Keratinocyte (primary cell): ENCODE measurements at regions not wholly inside any gene's neighbourhood (a gene's known extent, or its start where the extent isn't known, plus 50 kb on each side); places are given as distances from the start of the nearest gene placed in this dataset.

Experiments
- DNase-seq: peaks from one replicate; pipeline ENCODE4 v3.0.0-alpha.2; 2011; ENCODE audit warnings: low read depth, missing footprints, low spot score
- FAIRE-seq: peaks from 2 replicates; lab custom pipeline; 2011; peaks lifted over from hg19 to GRCh38; lab: Jason Lieb, UNC
- H2AFZ ChIP-seq: 2 replicates; pipeline ENCODE4 v1.6.0; 2012; ENCODE audit warnings: low read length, control low read depth, inconsistent platforms; ENCODE audit not compliant: control insufficient read depth
- H3K27ac ChIP-seq: 2 replicates; pipeline ENCODE4 v1.5.1; 2011; ENCODE audit warnings: low read length; ENCODE audit not compliant: control insufficient read depth, insufficient read depth
- H3K27me3 ChIP-seq: 3 replicates; pipeline ENCODE4 v1.6.0; 2011; ENCODE audit warnings: low read length; ENCODE audit not compliant: control insufficient read depth, insufficient read depth; ENCODE audit errors: extremely low read depth
- H3K36me3 ChIP-seq, 2 experiments: 2 replicates in 1 of 2; 3 replicates in 1 of 2; pipeline ENCODE4 v1.5.1; 2011; ENCODE audit warnings: low read length in 2 of 2, mild to moderate bottlenecking in 1 of 2; ENCODE audit not compliant: control insufficient read depth in 2 of 2, insufficient read depth in 2 of 2; ENCODE audit errors: extremely low read depth in 1 of 2
- H3K4me1 ChIP-seq: 3 replicates; pipeline ENCODE4 v1.5.1; 2011; ENCODE audit warnings: low read length; ENCODE audit not compliant: control insufficient read depth, insufficient read depth; ENCODE audit errors: extremely low read depth
- H3K4me2 ChIP-seq: 3 replicates; pipeline ENCODE4 v1.6.0; 2011; ENCODE audit warnings: low read depth, low read length; ENCODE audit not compliant: control insufficient read depth, insufficient read depth; ENCODE audit errors: extremely low read depth
- H3K4me3 ChIP-seq, 3 experiments: fragments of 200-600 bp in 1 of 3; sonication (generic) in 1 of 3; 2 replicates in 2 of 3; 3 replicates in 1 of 3; pipeline ENCODE4 v1.5.1; 2011 to 2016; ENCODE audit warnings: low read length in 3 of 3, mild to moderate bottlenecking in 3 of 3, control low read depth in 2 of 3, inconsistent platforms in 1 of 3, low read depth in 1 of 3, mixed read lengths in 1 of 3, mixed run types in 1 of 3, moderate library complexity in 1 of 3; ENCODE audit not compliant: control insufficient read depth in 2 of 3, insufficient read depth in 2 of 3; ENCODE audit errors: extremely low read depth in 1 of 3
- H3K79me2 ChIP-seq: 2 replicates; pipeline ENCODE4 v1.6.0; 2012; ENCODE audit warnings: low read length; ENCODE audit not compliant: control insufficient read depth, insufficient read depth
- H3K9ac ChIP-seq: 3 replicates; pipeline ENCODE4 v1.6.0; 2011; ENCODE audit warnings: low read length; ENCODE audit not compliant: control insufficient read depth, insufficient read depth; ENCODE audit errors: extremely low read depth
- H3K9me1 ChIP-seq: 3 replicates; pipeline ENCODE4 v1.6.0; 2011; ENCODE audit warnings: low read length; ENCODE audit not compliant: control insufficient read depth, insufficient read depth; ENCODE audit errors: extremely low read depth
- H3K9me3 ChIP-seq: 2 replicates; pipeline ENCODE4 v1.5.1; 2012; ENCODE audit warnings: low read depth, low read length; ENCODE audit not compliant: control insufficient read depth
- H4K20me1 ChIP-seq: 3 replicates; pipeline ENCODE4 v1.6.0; 2011; ENCODE audit warnings: low read length; ENCODE audit not compliant: control insufficient read depth, insufficient read depth; ENCODE audit errors: extremely low read depth
- EZH2 ChIP-seq: IDR thresholded peaks from one replicate; pipeline ENCODE4 v1.6.1; 2012; ENCODE audit warnings: inconsistent platforms, mild to moderate bottlenecking, low read length, moderate library complexity
- dilution Hi-C: fragments of 300-500 bp; cut with MboI; formaldehyde crosslinking; loops from one replicate; pipeline ENCODE4 v1.7.0; 2020; ENCODE audit warnings: low sequenced_read_pairs; ENCODE audit not compliant: extremely low pct_ligation_motif_present
- TF ChIP-seq, protein P1 (sequence below), 3 experiments: IDR thresholded peaks in 1 of 3; conservative IDR thresholded peaks in 1 of 3; optimal IDR thresholded peaks in 1 of 3; 2 replicates in 2 of 3; 3 replicates in 1 of 3; pipeline versions ENCODE3 to v1.5.1; 2011; ENCODE audit warnings: low read length in 3 of 3, mild to moderate bottlenecking in 3 of 3, moderate library complexity in 2 of 3, control low read depth in 1 of 3, inconsistent platforms in 1 of 3; ENCODE audit not compliant: insufficient read depth in 2 of 3; ENCODE audit errors: extremely low read depth in 1 of 3

DNA sequence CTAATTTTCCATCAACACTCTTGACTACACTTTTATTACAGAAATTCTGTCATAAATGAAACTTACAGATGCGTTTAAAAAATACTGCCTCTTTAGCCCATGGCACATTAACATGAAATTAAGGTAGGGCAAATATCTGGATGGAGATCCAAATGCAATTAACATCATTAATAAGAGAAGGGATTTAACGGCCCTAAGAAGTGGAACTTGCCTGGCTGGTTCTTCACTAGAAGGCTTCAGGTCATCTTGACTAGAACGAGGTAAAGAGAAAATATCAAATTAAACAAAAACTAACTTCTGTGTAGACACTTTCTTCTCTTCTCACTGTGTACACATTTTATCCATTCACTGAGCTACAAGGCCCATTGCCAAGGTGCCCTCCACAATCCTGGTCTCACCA is 1093.4 kb downstream of the EFNB2 start:
- no peak overlapping the region for H3K9ac ChIP-seq
- H3K4me2 ChIP-seq: no peak overlapping the region
- H4K20me1 ChIP-seq: no peaks in the 10 kb centered on the region
- FAIRE-seq: no peak
- H3K27ac ChIP-seq: peak overlapping the region; percentile 75
- H3K27me3 ChIP-seq: no peaks in the 10 kb centered on the region
- no peaks in the 10 kb centered on the region for H3K9me3 ChIP-seq
- peaks cover 15% of the 10 kb centered on the region for H3K4me1 ChIP-seq
- peak overlapping the region; percentile 1 for H2AFZ ChIP-seq
- no peaks in the 10 kb centered on the region for H3K9me1 ChIP-seq
- H3K4me3 ChIP-seq: no peak overlapping the region
- TF ChIP-seq, protein P1, sequence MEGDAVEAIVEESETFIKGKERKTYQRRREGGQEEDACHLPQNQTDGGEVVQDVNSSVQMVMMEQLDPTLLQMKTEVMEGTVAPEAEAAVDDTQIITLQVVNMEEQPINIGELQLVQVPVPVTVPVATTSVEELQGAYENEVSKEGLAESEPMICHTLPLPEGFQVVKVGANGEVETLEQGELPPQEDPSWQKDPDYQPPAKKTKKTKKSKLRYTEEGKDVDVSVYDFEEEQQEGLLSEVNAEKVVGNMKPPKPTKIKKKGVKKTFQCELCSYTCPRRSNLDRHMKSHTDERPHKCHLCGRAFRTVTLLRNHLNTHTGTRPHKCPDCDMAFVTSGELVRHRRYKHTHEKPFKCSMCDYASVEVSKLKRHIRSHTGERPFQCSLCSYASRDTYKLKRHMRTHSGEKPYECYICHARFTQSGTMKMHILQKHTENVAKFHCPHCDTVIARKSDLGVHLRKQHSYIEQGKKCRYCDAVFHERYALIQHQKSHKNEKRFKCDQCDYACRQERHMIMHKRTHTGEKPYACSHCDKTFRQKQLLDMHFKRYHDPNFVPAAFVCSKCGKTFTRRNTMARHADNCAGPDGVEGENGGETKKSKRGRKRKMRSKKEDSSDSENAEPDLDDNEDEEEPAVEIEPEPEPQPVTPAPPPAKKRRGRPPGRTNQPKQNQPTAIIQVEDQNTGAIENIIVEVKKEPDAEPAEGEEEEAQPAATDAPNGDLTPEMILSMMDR (optimal IDR thresholded peaks at IDR 0.05 in 1 of 3, IDR thresholded peaks at IDR 0.05 in 1 of 3, conservative IDR thresholded peaks at IDR 0.05 in 1 of 3; ENCODE audit: extremely low read depth in 1 of 3, insufficient read depth in 2 of 3, low read length in 3 of 3): no peak
- no peak for TF ChIP-seq EZH2
- H3K79me2 ChIP-seq: no peaks in the 10 kb centered on the region
- no peak for DNase-seq
- dilution Hi-C loops: no loop called here
- H3K36me3 ChIP-seq: no peaks in the 10 kb centered on the region

DNA sequence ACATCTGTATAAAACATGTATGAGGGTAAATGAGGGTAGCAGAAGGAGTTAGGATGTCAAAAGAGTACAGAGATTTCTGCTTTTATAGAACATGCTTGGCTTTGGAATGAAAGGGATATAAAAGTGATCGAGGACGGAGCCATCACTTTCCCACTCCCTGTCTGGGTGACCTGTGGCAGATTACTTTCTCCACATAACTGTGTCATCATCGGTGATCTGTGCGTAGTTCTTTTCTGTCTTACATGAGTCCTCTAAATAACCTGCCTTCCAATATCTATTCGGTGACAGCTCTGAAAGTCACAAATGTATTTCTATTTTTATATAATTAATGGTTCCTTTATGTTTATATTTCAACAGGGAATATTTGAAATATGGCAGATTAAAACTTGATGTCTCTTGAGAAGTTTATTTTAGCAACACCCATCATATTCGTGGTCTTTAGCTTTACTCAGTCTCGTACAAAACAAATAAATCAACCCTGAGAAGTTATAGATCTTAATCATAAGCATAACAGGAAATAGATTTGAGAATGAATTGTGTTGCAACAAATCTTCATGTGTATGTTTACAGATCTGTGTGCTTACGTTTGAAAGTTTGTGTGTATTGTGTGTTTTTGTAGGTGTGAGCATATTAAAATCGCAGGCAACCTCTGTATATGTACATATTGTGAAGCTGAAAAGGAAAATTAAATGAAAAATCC is 1094.3 kb downstream of the EFNB2 start:
- Histone ChIP-seq H3K36me3 (no peaks in the 10 kb centered on the region), H3K4me1 (peaks cover 15% of the 10 kb centered on the region), H3K4me2 (no peak overlapping the region), H3K9ac (no peak overlapping the region), H3K9me3 (no peaks in the 10 kb centered on the region), H4K20me1 (no peaks in the 10 kb centered on the region), H3K27me3 (no peaks in the 10 kb centered on the region), H3K4me3 (no peak overlapping the region), H2AFZ (peak overlapping the region; percentile 1), H3K9me1 (no peaks in the 10 kb centered on the region), H3K27ac (no peak overlapping the region), H3K79me2 (no peaks in the 10 kb centered on the region)
- peak; percentile 55 for FAIRE-seq
- no peak for TF ChIP-seq EZH2
- TF ChIP-seq, protein P1 (optimal IDR thresholded peaks at IDR 0.05 in 1 of 3, IDR thresholded peaks at IDR 0.05 in 1 of 3, conservative IDR thresholded peaks at IDR 0.05 in 1 of 3; ENCODE audit: extremely low read depth in 1 of 3, insufficient read depth in 2 of 3, low read length in 3 of 3): no peak
- DNase-seq: no peak
- dilution Hi-C loops: no loop called here
